Coronary artery (tissue), 2 donors: ENCODE measurements at regions not wholly inside any gene's neighbourhood (a gene's known extent, or its start where the extent isn't known, plus 50 kb on each side); places are given as distances from the start of the nearest gene placed in this dataset.

Experiments
- DNase-seq: peaks from one replicate; pipeline ENCODE4 v3.0.0-alpha.2; 2017; ENCODE audit warnings: low spot score
- H3K27ac ChIP-seq, 2 donors: fragments of 200-600 bp; sonication (generic); one replicate each; pipeline ENCODE4 v1.5.1; 2016 to 2019
- H3K4me3 ChIP-seq: fragments of 200-600 bp; sonication (generic); 2 replicates; pipeline ENCODE4 v1.5.1; 2016; ENCODE audit warnings: mild to moderate bottlenecking, moderate library complexity
- TF ChIP-seq, protein P1 (sequence below): fragments of 200-600 bp; sonication (generic); IDR thresholded peaks from one replicate; pipeline ENCODE4 v1.5.1; 2019; ENCODE audit warnings: antibody characterized with exemption

DNA sequence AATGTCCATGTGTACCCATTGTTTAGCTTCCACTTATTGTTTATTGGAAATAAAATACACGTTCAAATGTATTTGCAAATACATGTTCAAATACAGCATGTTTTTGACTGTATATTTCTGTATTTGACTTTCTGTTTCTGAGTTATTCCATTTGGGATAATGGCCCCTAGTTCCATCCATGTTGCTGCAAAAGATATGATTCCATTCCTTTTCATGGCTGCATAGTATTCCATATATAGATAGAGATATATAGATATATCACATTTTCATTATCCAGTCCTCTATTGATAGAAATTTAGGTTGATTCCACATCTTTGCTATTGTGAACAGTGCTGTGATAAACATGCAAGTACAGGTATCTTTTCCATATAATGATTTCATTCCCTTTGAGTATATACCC is 241.4 kb upstream of the SOX2 start:
- Histone ChIP-seq H3K4me3 (no peak overlapping the region), H3K27ac (no peak overlapping the region)
- TF ChIP-seq, protein P1, sequence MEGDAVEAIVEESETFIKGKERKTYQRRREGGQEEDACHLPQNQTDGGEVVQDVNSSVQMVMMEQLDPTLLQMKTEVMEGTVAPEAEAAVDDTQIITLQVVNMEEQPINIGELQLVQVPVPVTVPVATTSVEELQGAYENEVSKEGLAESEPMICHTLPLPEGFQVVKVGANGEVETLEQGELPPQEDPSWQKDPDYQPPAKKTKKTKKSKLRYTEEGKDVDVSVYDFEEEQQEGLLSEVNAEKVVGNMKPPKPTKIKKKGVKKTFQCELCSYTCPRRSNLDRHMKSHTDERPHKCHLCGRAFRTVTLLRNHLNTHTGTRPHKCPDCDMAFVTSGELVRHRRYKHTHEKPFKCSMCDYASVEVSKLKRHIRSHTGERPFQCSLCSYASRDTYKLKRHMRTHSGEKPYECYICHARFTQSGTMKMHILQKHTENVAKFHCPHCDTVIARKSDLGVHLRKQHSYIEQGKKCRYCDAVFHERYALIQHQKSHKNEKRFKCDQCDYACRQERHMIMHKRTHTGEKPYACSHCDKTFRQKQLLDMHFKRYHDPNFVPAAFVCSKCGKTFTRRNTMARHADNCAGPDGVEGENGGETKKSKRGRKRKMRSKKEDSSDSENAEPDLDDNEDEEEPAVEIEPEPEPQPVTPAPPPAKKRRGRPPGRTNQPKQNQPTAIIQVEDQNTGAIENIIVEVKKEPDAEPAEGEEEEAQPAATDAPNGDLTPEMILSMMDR = no peak
- no peak for DNase-seq

DNA sequence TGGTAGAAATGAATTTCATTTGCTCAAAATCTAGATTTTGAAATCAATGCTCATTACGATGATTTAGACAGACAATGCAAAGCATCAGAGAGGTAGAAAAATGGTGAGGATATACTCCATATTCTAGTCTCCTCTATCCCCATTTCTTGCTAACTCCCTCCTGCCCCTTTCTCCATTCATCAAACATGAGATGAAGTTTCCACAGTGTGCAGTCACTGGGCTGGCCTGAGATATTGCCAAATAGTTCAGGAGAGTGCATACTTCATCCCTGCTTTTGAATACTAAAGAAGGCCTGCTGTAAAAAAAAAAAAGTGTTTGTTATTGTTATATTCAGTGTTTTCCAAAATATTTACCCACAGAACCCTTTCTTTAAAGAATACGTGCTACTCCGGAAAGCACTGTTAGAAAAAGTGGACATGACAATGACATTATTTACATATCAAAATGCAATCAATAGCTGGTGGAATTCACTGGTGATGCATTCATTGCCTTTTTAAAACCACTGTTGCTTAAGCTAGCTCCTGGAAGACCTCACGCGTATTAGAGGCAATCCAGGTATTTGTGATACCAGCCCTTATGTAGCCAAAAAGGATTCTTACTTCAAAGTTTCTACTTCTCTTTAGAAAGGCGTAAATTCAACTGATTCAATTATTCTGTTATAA is 247.6 kb upstream of the SOX2 start:
- no peak overlapping the region for H3K27ac ChIP-seq
- TF ChIP-seq, protein P1 = no peak
- H3K4me3 ChIP-seq = no peak overlapping the region
- no peak for DNase-seq

DNA sequence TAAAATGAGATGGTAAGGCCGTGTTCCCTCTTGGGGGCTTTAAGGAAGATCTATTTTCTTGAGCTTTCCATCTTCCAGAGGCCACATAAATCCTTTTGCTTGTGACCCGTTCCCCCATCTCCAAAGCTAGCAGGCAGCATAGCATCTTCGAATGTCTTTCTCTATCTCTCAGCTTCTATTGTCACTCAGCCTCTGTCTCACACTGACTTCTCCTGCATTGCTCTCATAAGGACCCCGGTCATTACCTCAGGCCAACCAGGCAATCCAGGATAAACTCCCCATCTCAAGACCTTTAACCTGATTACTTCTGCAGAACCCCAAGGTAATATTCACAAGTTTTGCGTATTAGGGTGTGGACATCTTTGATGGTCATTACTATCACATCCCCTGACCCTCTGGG is 250.3 kb upstream of the SOX2 start:
- no peak for DNase-seq

DNA sequence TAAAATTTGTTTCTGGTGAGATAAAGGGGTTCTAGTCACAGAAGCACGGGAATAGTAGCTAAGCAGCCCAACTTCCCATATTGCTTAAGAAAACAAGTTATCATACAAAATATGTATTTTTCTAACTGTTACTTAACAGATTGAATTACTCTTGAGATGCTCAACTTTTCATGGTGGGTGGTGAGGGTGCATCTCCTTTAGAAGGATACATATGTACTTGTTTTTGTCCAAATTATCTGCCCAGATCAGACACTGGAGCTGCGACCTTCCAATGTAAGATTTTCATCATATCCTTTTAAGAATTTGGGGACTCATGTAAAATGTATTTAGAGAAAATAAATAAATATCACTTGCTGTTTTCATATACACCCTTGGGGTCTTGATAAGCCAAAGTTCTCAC is 252.2 kb upstream of the SOX2 start:
- Histone ChIP-seq H3K27ac (no peak overlapping the region), H3K4me3 (no peak overlapping the region)
- DNase-seq = no peak
- TF ChIP-seq, protein P1 = no peak

More for the DNA sequence above, 250.3 kb upstream of the SOX2 start:
- TF ChIP-seq, protein P1 = no peak
- Histone ChIP-seq H3K4me3 (no peak overlapping the region), H3K27ac (no peak overlapping the region)

DNA sequence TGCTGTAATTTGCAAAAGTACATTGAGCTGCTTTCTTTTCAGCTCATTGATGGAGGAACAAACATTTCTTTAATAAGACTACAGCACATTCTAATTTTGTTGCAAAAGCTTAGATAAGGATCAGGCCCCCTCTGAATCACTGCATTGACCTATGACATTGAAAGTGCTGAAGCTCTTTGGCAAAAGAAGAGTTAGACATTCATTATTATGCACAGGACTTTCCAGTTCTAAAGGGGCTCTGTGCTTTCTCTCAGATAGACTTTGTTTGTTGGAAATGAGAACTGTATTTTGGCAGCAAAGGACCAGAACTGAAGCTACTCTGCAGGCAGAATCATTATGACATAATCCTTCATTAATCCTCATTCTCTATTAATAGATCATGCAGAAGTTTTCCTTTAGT is 252.9 kb upstream of the SOX2 start:
- Histone ChIP-seq H3K27ac (no peak overlapping the region), H3K4me3 (no peak overlapping the region)
- DNase-seq = no peak
- TF ChIP-seq, protein P1 = no peak

DNA sequence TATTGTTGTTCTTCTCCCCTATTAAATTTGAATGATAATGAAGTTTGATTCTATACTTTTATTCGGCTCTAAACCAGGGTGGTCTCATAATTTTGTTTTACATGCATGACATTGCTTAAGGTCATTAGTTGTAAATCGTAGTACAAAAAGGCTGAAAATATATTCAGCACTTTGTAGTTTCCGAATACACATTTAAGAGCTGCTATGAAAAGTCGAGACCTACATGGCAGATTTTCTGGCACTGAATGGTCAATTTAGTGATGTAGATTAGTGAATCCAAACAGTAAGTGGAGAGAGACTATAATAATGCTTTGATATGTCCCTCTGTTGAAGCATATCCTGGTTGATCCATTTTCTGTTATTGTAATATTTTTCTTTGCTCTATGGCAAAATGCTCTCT is 254.0 kb upstream of the SOX2 start:
- no peak overlapping the region for H3K27ac ChIP-seq
- no peak overlapping the region for H3K4me3 ChIP-seq
- no peak for DNase-seq
- TF ChIP-seq, protein P1 = no peak

DNA sequence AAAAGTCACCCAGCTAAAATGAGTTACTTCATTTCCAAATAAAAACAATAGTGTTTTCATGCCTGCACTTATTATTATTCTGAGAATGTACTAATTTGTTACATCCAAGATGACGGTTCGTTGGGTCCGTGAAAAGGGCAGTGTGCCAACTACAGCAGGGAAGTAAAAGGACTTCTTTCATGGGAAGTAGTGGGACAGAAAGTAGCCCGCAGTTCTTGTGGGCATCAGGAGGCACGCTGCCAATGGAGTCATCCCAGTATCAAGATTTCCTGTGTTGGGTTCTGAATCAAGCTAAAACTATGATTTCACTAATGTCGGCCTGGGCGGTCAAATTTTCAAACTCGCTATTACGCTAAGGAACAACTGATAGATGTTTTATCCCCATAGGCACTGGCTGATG is 254.5 kb upstream of the SOX2 start:
- Histone ChIP-seq H3K27ac (no peak overlapping the region), H3K4me3 (no peak overlapping the region)
- TF ChIP-seq, protein P1 = no peak
- DNase-seq = no peak
